ENCODE measurements at regions not wholly inside any gene's neighbourhood (a gene's known extent, or its start where the extent isn't known, plus 50 kb on each side); places are given as distances from the start of the nearest gene placed in this dataset.

DNA sequence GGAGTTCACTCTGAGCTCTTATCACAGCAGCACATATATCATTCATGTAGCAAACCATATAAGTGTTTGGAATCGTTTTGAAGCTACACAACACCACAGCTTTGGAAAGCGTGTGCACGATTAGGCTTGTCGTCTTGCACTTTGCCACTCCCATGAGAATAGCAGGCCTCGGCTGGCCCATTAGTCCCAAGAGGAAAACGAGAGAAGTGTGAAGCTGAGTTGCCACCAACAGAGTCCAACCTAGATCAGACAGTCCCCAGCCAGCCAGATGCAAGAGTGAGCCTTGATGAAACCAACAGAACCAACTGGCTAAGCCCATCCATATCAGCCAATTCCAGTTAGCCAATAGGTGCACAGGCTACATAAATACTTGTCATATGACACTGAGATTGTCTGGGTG, 238.4 kb downstream of the C1orf94 start:
- no peak for FAIRE-seq

DNA sequence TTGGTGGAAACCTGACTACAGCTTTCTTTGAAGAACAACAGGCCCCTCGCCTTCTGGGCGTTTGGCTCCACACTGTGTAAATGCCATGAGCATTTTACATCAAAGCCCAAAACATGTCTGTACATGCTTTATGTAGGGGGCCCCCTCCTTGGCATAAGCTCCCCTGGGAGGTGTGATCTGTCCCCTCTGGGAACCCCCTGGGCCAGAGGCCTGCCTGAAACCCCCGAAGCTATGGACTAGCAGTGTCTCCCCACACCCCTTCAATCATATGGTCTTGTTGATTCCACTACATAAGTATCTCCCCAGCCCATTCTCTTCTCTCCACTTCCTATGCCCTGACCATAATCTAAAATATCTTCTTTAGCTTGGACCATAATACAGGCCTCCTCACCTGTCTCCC, 241.5 kb downstream of the C1orf94 start:
- no peak for FAIRE-seq

DNA sequence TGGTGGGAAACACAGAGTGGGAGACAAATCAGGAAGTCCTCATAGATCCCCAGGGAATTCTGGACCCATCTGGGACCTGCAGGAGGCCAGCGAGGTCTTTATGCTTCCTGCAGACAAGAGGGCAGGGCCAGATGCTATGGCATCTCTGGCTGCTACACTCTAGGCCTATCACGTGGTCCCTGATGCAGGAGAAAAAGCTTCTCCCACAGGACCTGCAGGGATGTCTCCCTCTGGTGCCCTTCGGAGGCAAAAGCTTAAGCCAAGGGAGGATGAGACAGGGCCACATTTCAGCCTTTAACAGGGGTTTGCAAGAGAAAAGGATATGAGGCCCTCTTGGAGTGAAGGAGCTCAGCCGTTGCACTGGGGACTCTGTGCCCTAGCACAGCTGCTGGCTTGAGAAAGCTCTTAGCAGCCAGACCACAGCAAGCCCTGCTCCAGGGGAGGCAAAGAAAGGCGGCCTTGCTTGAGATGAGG, 243.0 kb downstream of the C1orf94 start:
- no peak for FAIRE-seq

DNA sequence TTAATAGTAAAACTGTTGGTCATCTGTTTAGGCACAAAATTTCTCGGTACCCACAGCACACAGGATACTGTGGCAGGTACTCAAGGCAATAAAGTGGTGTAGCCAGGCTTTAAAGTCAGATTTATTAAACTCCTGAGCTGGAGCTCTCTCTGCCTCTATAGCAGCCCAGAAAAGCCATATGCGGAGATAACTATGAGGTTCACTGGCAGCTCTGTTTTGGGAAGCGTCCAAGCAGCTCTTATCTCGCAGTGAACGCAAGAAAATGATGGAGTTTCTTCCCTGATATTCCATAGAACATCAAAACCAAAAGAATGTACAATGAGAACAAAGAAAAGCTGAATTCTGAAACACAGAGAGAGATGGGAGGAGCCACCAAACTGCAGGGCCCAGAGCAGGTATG, 248.3 kb downstream of the C1orf94 start:
- FAIRE-seq: no peak

DNA sequence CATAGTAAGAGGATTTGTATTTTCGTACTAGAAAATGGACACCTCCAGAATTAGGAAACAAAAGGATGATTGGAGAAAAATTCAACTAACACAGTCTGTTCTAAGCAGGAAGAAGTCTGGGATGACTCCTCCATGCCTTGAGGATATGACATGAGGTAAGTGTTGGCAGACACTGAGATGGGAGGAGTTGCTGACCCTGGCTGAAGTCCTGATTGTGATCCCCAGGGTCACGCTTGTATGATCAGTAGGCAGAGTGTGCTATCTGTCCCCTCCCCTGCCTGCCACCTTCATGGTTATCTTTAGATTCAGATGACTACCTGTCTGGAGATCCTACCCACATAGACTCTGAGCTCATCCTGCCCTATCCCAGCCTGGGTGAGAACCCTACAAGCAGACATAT, 249.1 kb downstream of the C1orf94 start:
- no peak for FAIRE-seq

DNA sequence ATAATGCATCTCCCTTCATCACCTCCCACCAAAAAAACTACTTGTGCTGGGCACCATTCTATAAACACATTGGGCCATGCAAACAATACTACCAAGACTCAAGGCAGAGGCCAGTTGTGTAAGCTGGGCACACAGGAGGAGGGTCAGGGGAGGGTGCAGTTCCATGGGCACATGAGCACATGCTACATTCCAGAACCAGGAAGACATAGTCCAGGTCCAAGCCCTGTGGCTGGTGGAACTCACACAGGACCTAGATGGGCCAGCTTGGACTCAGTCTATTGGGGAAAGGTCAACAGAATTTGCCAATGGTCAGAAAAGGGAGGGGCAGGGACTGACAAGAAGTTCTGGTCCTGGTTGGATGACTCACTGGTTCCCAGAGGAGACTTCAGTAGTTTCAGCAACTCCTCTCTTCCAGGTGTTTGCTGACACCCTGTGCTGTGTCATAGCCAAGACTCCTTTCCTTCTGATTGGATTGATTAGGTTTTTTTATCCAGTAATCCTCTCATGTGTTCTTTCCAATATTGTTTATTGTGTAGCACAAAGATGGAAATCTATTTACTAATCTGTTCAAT, 249.7 kb downstream of the C1orf94 start:
- FAIRE-seq: no peak

DNA sequence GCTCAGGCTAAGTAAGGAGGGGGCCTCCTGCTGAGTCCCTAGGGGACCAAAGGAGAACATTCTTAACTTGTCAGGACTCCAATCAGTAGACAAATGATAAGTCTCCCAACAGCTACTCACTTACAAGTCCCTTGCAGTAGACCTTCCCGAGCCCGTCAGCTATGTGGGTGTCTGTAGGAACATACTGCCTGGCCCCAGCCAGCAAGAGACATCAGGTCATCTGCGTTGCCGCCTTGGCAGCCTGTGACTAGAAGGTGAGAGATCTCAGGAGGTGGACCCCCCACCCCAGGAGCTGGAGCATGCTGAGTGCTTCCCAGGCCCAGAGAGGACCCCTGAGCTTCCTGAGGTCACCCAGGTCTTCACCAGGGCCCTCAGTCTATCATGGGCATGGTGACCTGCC, 250.5 kb downstream of the C1orf94 start:
- FAIRE-seq: no peak

DNA sequence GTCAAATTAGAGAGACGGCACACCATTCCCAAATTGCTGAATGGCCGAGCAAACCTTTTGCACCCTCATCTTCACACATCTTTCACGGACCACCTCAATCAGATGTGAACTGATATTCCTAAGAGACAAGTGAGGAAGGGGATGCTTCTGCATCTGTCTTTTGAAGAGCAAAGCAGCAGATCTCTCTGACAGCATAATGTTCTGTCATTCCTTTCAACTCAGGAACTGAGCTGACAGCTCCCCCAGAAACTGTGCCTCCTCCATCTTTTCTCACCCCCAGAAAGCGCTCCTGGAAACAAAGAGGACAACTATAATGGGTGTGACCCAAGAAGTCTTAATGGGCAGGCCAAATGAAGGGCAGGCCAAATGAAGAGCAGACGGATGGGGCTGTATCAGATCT, 256.4 kb downstream of the C1orf94 start:
- no peak for FAIRE-seq

DNA sequence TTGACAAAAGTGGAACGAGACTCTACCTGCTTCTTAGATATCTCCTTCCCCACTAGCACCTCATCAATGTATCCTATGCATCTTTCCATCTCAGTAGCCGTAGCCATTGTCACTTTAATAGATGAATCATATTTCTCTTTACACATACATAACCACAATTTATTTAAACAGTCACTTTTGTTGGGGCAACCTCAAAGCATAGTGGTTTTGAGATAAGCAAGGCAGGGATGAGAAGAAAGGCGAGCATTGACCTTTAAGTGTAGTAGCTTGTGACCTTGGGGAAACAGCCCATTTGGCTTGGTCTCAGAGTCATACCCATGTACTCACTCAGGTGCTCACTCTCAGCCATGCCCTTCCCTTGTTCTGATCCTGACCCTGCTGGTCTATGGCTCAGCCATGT, 260.1 kb downstream of the C1orf94 start:
- no peak for FAIRE-seq

DNA sequence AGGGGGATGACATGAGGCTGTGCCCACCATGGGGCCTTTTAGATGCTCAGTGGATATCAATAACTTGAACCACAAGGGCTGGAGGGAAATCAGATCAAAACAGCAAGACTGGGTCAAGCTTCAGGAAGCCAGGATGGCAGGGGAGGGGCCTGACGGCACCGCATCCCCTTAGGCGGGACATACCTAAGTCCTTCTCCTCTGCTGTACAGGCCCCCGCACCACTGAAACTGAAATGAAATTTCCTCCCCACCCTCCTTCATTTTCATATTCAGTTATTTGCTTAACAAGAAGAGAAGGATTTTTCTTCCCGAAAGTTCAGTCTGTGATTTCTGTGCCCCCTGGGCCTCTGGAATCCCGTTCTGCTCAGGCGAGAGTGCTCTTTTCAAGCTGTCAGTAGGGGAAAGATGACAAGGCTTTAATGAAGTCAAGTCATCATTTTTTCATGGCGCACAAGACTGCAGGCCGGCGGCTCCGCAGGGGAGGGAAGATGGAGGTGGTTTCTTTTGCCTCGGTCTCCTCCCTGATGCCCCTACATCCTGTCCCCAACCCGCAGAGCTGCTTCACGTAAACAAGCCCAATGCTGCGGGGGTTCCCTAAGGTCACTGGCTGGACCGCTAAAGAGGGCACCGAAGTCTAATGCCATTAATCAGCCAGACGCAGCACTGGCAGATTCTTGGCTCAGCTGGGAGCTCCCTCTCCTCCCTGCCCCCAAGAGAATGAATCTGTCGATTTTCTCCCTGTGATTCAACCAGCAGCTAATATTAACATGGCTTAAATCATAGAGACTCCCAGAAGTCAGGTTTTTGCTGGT, 264.8 kb downstream of the C1orf94 start:
- no peak for FAIRE-seq

DNA sequence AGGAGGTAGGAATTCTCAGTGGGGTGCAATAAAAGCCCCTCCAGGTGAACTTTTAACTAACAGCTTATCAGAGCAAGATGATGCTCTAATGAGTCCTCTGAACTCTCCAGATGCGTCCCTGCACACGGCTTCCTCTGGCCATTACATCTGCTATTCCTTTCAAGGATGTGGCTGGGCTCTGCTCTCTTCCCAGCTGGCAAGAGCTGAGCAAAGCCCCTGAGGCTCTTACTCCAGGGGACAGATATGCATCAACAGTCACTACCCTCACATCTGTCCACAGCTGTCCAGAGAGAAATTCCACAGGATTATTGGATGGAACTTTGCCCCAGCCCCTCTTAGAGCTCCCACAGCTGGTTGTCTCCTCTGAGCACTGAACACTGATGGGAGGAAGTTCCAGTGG, 267.8 kb downstream of the C1orf94 start:
- no peak for FAIRE-seq

DNA sequence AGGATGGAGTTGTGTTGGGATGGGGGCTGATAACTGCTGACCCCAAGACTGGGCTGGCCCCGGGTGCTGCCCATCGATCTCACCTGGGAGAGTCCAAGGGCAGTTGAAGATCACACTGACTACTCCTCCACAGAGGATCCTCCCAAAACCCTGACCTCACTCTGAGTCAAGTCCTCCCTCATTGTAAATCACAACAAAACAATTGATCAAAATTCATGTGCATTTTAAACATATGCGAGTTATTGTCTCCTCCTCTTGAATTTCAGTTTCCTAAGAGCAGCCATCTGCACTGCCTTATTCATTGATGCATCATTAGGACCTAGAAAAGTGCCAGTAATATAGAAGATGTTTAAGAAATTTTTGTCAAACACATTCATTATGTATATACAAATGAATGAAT, 273.6 kb downstream of the C1orf94 start:
- FAIRE-seq: no peak

DNA sequence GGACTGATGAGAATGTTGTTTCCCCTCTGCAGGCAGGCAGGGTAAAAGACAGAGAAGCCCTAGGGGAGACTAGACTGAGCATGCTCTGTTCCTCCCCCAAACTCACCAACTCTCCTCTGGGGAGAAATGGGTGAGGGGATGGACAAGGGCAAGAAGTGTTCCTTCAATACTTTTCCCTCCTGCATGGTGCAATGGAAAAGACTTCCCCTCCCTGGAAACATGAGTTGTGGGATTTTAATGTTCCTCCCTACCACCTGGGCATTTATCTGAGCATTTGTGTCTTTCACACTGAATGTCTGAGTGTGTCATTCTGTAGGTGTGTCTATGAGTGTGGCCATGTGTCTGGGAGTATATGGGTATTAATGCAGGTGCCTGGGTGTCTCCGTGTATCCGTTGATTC, 275.7 kb downstream of the C1orf94 start:
- FAIRE-seq: no peak

DNA sequence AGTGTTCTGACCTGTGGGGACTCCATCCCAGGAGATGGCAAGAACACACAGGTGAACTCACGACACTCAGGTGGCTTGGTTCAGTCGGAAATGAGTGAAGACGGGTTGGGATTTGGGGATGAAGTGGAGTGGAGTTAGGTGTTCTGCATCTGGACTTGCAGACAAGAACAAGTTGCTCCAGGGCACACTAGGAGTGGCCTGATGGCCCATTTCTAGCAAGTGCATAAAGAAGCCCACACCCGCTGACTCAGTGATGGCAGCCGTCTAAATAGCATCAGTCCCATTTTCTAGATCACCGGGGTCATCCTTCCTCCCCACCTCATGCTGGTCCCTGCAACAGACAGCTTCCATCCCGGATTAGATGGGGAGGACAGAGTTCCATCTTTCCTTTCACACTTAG, 278.4 kb downstream of the C1orf94 start:
- no peak for FAIRE-seq

DNA sequence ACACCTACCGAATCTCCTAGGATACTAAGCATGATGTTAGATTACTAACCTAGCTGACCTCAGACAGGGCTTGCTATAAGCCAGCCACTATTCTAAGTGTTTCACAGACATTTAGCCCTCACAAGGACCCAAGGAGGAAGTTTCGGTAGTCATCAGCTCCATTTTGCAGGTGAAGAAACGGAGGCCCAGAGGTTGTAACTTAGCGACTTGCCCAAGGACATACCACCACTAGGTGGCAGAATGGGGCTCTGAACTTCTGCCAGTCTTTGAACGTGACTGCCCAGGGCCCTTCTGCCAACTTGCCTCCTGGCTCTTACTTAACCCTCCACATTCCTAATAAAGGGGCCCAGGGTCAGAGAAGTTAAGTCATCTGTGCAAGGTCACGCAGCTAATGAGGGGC, 283.5 kb downstream of the C1orf94 start:
- no peak for FAIRE-seq

DNA sequence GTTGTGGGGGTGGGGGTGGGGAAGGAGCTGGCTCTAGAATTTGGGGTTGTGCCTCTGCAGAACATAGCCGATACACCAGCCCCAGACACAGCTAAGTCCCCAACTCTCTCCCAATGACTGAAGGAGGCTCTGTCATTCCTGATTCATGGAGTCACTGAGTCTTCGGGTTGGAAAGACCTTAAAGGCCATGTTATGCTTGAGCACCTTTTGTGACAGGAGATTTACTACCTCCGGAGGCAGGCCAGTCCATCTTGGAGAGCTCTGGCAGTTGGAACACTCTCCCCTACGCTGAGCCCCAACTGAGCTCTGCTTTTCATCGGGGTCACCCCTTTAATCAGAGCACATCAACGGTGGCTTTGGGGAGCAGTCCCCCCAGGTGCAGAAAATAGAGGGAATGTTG, 284.4 kb upstream of the GJB5 start:
- no peak for FAIRE-seq

DNA sequence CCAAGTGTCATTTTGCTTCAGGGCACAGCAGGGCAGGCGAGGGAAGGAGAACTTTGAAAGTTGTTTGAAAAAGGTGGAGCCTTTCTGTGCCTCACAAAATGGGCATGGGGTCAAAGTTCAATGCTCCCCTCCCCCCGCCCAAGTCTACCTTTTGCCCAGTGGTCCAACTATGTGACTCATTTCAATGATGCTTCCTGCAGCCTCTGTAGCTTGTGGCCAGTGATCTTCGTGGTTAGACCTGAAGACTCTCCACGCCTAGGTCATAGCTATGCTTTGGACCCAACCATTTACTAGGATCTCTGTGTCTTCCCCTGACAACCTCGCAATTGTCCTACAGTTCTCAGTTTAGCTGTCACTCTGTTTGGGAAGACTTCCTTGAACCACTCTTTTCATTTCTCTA, 280.3 kb upstream of the GJB5 start:
- no peak for FAIRE-seq

DNA sequence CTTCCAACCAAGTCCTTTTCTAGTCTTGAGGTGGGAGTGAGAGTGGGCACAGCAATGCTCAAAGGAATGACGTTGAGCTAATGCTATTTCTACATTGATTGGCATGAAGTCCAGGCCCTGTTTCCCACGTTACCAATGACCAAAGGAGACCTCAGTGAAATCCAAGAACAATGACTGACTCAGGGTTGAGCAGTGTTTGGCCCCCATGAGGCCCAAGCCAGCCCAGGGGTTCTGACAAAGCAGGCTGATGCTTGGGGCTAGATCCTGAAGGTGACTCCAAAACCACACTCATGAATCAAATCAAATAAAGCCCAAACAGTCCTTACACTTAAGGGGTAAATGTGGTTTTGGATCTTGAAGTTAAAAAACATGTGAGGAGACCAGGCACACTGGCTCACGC, 278.5 kb upstream of the GJB5 start:
- FAIRE-seq: no peak

DNA sequence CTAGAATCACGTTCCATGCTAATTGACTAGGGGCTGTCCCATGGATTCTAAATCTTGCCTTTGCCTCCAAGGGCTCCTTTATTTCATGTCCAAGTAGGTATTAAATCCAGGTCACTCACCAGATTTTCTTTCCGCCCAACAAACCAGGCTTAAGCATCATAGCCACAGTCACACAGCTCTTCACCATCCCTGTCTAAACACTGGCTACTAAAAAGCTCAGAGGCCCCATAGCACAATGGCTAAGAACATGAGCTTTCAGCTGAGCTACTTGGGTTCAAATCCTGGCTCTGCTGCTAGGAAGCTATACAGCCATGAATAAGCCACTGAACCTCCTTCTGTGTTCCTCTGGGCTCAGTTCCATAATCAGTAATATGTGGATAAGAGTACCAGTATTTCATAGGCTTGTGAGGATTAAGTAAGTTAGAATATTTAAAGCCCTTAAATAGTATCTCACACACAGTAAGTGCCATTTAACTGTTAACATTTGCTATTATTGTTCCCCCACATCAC, 277.2 kb upstream of the GJB5 start:
- no peak for FAIRE-seq

DNA sequence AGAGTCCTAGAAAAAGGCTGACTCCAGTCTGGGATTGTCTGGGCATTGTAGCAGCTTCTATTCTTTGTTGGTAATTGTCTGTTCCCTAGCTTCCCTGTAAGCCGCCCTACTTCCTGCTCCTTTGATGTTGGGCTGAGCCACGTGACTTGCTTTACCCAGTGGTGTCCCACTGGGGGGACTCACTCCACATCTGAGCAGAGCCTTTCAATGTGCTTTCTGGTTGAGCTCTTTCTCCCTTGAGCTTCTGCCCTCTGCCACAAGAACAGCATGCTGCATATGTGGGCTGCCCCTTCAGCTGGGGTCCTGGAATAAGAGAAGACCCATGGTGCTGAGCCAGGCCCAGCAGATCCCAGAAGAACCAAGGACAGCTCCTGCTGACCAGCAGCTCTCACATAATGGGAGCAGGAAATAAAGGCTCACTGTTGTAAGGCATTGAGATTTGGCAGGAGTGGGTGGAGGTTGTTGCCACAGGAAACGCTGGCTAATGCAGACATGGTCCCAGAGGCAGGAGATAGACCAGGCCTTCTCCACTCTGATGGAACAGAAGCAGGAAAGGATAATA, 276.3 kb upstream of the GJB5 start:
- FAIRE-seq: no peak

DNA sequence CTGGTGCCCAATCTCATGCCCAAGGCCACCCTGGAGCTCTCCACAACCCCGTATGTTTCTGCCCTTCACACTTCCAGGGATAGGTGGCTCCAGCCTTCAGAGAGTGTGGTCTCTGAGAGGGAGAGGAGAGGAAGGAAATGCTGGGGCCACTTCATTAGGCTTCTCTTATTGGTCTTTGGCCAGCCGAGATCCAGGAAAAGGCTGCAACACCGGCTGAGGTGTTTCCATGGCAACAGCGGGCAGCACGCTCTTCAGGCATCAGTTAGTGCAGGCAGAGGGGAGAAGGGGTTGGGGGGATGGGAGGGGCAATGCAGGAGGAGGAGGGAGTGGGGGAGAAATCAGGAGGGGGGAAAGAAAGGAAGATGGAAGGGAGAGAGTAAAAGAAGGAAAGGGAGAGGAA, 275.1 kb upstream of the GJB5 start:
- no peak for FAIRE-seq

DNA sequence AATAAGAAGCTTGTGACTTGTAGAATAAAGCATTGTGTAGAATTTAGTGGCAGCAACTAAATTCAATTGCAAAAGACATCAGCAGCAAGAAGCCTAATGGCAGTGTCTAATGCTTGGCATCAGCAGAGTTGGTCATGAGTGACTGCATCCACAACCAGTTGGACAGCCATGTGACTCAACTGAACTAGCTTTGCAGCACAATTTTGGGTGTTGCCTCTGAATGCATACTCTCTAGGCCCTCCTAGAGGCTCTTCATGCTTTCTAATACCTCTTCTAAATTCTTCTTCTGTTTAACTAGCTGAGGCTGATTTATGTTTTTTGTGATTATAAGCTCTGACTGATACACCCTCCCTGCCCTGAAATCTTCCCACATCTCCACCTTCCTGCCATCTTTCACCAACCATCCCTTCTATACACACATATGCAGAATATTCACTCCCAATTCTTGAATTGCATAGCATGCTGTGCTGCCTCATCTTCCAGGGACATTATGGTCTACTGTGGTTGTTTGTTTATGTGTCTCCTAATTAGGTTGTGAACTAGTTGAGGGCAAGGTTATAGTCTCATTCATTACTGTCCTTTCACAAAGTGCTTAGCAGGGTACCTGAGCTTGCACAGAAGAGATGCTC, 266.7 kb upstream of the GJB5 start:
- FAIRE-seq: no peak

DNA sequence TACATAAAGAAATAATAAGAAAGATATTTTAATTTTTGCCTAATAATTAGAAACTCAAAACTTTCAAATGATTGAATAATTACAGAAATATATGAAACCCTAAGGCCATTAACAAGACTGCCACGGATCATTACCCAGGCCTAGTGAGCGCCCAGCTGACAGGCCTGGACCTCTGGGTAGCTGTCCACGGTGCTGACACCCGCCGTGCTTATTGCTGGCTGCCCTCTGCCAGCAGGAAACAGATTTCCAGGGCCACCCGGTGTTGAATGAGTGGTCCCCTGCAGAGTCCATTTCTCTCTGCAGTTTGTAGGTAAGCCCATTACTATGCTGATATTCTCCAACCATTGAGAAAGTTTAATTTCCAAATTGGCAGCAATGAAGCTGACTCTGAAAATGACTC, 254.4 kb upstream of the GJB5 start:
- no peak for FAIRE-seq

DNA sequence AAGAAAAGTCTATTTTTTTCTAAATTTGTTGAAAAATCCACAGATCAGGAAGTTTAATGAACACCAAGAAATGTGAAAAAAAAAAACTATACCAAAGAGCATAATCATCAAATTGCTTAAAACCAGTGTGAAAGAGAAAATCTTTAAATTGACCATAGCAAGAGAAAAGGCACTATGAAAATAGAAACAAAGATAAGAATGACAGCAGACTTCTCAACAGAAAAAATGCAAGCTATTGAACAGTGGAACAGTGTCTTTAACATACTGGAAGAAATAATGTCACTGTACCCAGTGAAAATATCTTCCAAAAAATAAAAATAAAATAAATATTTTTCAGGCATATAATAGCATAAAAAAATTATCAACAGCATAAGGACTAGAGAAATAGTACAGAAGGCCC, 243.0 kb upstream of the GJB5 start:
- FAIRE-seq: no peak

Measured in islet of Langerhans (tissue), 1 donor.